SK-N-SH (cell line): ENCODE measurements at regions not wholly inside any gene's neighbourhood (a gene's known extent, or its start where the extent isn't known, plus 50 kb on each side); places are given as distances from the start of the nearest gene placed in this dataset.

ENCODE experiments used
- FOSL2 ChIP-seq: IDR thresholded peaks from 2 replicates; pipeline ENCODE4 v1.4.0; 2012; ENCODE audit warnings: low read depth, mild to moderate bottlenecking, moderate library complexity, borderline replicate concordance
- RAD21 ChIP-seq: IDR thresholded peaks from 2 replicates; pipeline ENCODE4 v1.6.1; 2012; ENCODE audit warnings: mild to moderate bottlenecking, low read length
- RCOR1 ChIP-seq: fragments of 150-350 bp; IDR thresholded peaks from 2 replicates; pipeline ENCODE4 v1.6.1; 2017; ENCODE audit warnings: antibody characterized with exemption, low read length
- TAF1 ChIP-seq: IDR thresholded peaks from 2 replicates; pipeline ENCODE4 v1.6.1; 2012; ENCODE audit warnings: low read depth, mild to moderate bottlenecking, low read length, moderate library complexity, borderline replicate concordance
- YY1 ChIP-seq: IDR thresholded peaks from 2 replicates; pipeline ENCODE4 v1.4.0; 2012; ENCODE audit warnings: low read depth, mild to moderate bottlenecking
- TF ChIP-seq, protein P1 (sequence below): fragments of 200-600 bp; sonication (generic); IDR thresholded peaks from 2 replicates; pipeline ENCODE4 v1.6.1; 2017; ENCODE audit warnings: antibody characterized with exemption, mild to moderate bottlenecking, moderate library complexity
- TF ChIP-seq, protein P2 (sequence below): IDR thresholded peaks from 2 replicates; pipeline ENCODE4 v1.4.0; 2012; ENCODE audit warnings: low read depth, borderline replicate concordance
- TF ChIP-seq, protein P3 (sequence below): fragments of 150-350 bp; IDR thresholded peaks from 2 replicates; pipeline ENCODE4 v1.6.1; 2017; ENCODE audit warnings: antibody characterized with exemption, low read length, low read depth, borderline replicate concordance

DNA sequence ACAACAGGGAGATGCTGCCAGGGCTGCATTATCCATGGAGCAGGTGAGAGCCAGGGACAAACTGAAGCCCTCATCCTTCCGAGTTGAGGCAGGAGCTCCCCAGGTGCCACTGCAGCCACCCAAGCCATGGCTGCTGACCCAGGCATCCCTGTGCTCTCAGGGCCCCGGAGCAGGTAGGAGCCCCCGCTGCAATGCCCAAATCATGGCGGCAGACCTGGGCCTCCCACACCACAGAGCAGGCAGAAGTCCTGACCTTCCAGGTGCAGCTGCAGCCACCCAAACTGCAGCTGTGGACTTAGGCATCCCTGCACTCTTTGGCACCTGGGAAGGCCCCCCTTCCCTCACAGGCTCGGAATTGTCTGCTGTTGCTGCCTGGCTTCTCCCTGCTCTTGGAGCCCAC is 443.6 kb downstream of the ARAP2 start:
- TF ChIP-seq YY1 (no peak), TAF1 (no peak), FOSL2 (no peak), RAD21 (no peak), RCOR1 (no peak)
- TF ChIP-seq, protein P1, sequence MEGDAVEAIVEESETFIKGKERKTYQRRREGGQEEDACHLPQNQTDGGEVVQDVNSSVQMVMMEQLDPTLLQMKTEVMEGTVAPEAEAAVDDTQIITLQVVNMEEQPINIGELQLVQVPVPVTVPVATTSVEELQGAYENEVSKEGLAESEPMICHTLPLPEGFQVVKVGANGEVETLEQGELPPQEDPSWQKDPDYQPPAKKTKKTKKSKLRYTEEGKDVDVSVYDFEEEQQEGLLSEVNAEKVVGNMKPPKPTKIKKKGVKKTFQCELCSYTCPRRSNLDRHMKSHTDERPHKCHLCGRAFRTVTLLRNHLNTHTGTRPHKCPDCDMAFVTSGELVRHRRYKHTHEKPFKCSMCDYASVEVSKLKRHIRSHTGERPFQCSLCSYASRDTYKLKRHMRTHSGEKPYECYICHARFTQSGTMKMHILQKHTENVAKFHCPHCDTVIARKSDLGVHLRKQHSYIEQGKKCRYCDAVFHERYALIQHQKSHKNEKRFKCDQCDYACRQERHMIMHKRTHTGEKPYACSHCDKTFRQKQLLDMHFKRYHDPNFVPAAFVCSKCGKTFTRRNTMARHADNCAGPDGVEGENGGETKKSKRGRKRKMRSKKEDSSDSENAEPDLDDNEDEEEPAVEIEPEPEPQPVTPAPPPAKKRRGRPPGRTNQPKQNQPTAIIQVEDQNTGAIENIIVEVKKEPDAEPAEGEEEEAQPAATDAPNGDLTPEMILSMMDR = no peak
- TF ChIP-seq, protein P2, sequence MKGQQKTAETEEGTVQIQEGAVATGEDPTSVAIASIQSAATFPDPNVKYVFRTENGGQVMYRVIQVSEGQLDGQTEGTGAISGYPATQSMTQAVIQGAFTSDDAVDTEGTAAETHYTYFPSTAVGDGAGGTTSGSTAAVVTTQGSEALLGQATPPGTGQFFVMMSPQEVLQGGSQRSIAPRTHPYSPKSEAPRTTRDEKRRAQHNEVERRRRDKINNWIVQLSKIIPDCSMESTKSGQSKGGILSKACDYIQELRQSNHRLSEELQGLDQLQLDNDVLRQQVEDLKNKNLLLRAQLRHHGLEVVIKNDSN = no peak
- TF ChIP-seq, protein P3, sequence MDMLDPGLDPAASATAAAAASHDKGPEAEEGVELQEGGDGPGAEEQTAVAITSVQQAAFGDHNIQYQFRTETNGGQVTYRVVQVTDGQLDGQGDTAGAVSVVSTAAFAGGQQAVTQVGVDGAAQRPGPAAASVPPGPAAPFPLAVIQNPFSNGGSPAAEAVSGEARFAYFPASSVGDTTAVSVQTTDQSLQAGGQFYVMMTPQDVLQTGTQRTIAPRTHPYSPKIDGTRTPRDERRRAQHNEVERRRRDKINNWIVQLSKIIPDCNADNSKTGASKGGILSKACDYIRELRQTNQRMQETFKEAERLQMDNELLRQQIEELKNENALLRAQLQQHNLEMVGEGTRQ = no peak
